Duodenal mucosa (tissue), 2 donors: ENCODE measurements at regions not wholly inside any gene's neighbourhood (a gene's known extent, or its start where the extent isn't known, plus 50 kb on each side); places are given as distances from the start of the nearest gene placed in this dataset.

ENCODE experiments used
- H3K27ac ChIP-seq: one replicate; pipeline ENCODE4 v1.7.0; 2013; ENCODE audit warnings: low read depth, low read length
- H3K27me3 ChIP-seq, 2 donors: one replicate each; pipeline ENCODE4 v1.7.0; 2013; ENCODE audit warnings: low read length in 2 of 2, control low read depth in 1 of 2; ENCODE audit not compliant: insufficient read depth in 2 of 2, control insufficient read depth in 1 of 2
- H3K36me3 ChIP-seq, 2 donors: one replicate each; pipeline ENCODE4 v1.7.0; 2013; ENCODE audit warnings: low read length in 2 of 2, control low read depth in 1 of 2; ENCODE audit not compliant: insufficient read depth in 2 of 2, control insufficient read depth in 1 of 2
- H3K4me1 ChIP-seq, 2 donors: one replicate each; pipeline ENCODE4 v1.7.0; 2013; ENCODE audit warnings: low read length in 2 of 2, control low read depth in 1 of 2; ENCODE audit not compliant: insufficient read depth in 2 of 2, control insufficient read depth in 1 of 2
- H3K4me3 ChIP-seq, 2 donors: one replicate each; pipeline ENCODE4 v1.7.0; 2013; ENCODE audit warnings: low read length in 2 of 2, low read depth in 1 of 2
- H3K9ac ChIP-seq, 2 donors: one replicate each; pipeline ENCODE4 v1.7.0; 2013; ENCODE audit warnings: low read length in 2 of 2, low read depth in 1 of 2
- H3K9me3 ChIP-seq, 2 donors: one replicate each; pipeline ENCODE4 v1.7.0; 2013; ENCODE audit warnings: low read length in 2 of 2, control low read depth in 1 of 2; ENCODE audit not compliant: control insufficient read depth in 1 of 2

DNA sequence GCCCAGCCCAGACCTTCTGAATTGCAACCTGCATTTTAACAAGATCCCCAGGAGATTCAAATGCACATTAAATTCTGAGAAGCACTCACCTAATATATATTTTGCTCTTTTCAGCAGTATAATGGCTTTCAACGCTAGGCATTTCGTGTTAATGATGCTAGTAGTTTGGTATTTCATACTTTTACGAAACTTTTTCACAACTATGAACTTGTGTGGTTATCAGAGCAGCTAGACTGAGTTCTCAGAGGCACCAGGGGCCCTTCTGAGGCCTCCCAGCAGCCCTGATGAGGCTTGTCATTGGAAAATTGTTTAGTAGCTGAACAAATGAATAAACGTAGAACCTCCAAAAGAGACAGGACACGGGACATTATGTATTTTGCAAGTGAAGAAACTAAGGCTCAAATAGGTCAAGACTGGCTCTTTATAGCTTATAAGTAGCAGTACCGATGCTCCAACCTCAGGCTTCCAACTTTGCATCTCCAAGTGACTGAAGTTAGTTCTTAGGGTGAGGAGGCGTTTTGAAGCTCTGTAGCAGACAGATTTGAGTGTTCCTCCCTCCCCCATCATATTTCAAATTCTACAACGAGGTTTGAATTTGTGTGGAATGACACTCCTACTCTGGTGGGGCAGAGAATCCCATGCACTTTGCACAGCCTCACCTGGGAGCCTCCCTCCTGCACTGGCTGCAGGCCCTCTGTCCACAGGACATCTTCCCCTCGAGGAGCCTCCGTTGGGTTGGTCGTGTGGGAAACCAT, 121.1 kb upstream of the SLC25A48 start:
- Histone ChIP-seq H3K27me3 (no peaks in the 10 kb centered on the region), H3K9me3 (no peaks in the 10 kb centered on the region), H3K36me3 (no peaks in the 10 kb centered on the region), H3K9ac (no peak overlapping the region), H3K4me1 (no peaks in the 10 kb centered on the region), H3K27ac (no peak overlapping the region), H3K4me3 (no peak overlapping the region)

DNA sequence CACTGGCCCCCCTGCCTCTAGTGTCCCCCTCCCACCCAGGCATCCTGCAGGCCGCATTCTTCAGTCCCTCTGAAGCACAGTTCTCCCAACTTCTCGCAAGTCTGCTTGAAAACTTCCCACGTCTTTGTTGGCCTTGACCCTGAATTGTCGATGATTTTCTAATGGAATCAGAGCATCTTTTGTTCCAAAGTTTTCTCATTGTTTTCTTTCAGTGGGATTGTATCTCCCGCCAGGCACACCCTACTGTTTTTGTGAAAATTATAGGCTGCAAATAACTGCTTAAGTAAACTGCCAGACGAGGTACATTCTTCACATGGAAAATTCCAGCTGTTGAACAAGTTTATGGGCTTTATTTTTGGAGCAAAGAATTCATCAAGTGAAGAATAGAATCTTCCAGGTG, 122.6 kb upstream of the SLC25A48 start:
- Histone ChIP-seq H3K27ac (no peak overlapping the region), H3K9me3 (no peaks in the 10 kb centered on the region), H3K27me3 (no peaks in the 10 kb centered on the region), H3K4me3 (no peak overlapping the region), H3K9ac (no peak overlapping the region), H3K36me3 (no peaks in the 10 kb centered on the region), H3K4me1 (no peaks in the 10 kb centered on the region)

DNA sequence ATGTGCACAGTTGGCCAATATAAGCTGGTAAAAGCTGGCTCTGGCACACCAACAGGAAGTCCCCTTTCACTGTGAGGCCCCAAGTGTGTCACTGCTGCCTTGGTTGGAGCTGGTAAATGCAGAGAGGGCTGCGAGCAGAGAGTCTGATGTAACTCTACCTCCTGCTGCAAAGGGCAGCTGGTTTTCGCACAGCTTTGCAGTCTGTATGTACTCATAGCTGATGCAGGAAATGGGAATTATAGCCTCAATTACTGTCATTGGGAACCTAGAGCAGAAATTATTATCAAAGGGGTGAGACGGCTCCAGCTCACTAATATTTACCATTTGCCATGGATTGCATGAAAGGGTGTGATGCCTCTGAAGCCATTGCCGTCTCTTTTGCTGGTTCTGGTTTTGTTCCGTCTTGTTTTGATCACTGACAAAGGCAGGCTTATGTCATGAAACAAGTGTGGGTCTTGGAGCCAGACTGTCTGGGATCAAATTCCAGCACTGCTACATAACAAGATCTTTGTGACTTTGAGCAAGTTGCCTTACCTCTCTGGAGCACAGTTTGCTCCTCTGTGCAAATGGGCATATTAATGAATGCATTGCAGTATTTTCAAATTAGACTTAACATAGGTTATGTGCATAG, 124.3 kb upstream of the SLC25A48 start:
- Histone ChIP-seq H3K9me3 (no peaks in the 10 kb centered on the region), H3K36me3 (no peaks in the 10 kb centered on the region), H3K27ac (no peak overlapping the region), H3K4me3 (no peak overlapping the region), H3K27me3 (no peaks in the 10 kb centered on the region), H3K9ac (no peak overlapping the region), H3K4me1 (peaks cover 5 to 13% of the 10 kb centered on the region in 2 donors)

DNA sequence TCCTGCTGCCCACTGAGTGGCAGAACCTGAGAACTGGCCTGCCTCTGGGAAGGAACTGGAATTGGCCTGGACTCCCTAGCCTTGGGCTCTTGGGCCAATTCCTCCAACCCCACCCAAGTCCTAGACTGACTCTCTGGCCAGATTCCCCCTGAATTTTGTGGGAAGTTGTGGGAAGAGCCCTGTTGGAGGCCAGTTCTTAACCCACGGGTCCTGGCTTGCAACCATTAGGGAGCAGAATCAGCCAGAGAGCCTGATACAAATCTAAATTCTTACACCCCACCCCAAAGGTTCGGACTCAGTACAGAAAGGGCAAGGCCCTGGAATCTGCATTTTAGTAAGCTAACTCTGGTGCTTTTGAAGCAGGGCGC, 125.3 kb upstream of the SLC25A48 start:
- Histone ChIP-seq H3K4me1 (peaks cover 9 to 17% of the 10 kb centered on the region in 2 donors), H3K27ac (no peak overlapping the region), H3K36me3 (no peaks in the 10 kb centered on the region), H3K27me3 (no peaks in the 10 kb centered on the region), H3K4me3 (no peak overlapping the region), H3K9me3 (no peaks in the 10 kb centered on the region), H3K9ac (no peak overlapping the region)

DNA sequence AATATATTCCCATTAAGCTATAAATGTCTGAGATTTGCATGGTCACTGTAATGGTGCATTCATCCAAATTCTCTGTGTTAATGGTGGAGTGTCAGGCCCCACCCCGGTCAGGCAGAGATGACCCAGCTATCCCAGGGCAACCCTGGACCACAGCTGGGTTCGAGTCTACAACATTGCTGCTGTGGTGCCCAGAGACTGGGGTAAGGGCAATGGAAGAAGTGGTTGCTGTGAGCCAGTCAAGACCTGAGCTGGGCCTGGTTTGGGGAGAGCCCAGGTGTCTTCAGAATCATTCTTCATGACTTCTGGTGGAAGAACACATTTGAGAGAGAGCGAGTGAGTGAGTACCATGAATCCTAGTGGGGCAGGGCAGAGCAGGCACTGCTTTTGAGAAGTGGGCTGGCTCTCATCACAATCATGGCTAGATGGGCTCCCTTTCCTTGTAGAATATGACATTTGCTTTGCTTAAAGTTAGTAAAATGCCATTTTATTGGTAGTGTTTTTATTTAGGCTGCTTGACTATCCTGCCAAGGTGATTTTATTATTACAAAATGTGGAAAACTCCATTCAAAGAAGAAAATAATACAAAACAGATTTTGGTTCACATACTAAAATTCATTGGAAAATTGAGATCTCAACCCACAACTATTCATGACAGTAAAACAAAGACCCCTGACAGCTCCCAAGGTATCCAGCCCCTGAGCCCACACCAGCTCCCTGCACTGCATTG, 125.8 kb upstream of the SLC25A48 start:
- Histone ChIP-seq H3K27ac (no peak overlapping the region), H3K4me1 (peaks cover 9 to 17% of the 10 kb centered on the region in 2 donors), H3K36me3 (no peaks in the 10 kb centered on the region), H3K4me3 (no peak overlapping the region), H3K9me3 (no peaks in the 10 kb centered on the region), H3K9ac (no peak overlapping the region), H3K27me3 (no peaks in the 10 kb centered on the region)

DNA sequence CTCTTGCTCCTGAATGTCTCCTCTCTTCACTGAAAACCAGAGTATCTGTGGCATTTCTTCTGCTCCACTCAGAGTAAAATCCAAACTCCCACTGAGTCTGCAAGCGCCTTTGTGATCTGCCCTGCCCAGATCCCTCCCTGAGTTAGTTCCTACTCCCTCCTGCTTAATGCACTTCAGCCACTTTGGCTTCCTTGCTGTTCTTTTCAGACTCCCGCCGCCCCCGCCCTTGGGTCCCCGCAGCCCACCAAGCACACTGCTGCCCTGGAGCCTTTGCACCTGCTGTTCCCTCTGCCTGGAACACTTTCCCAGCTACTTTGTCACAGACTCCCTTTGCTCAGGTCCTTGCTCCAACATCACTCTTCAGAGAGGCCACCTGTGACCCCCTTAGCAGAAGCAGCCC, 127.2 kb upstream of the SLC25A48 start:
- Histone ChIP-seq H3K27ac (no peak overlapping the region), H3K36me3 (no peaks in the 10 kb centered on the region), H3K4me3 (no peak overlapping the region), H3K4me1 (peaks cover 9 to 17% of the 10 kb centered on the region in 2 donors), H3K27me3 (no peaks in the 10 kb centered on the region), H3K9ac (no peak overlapping the region), H3K9me3 (no peaks in the 10 kb centered on the region)

DNA sequence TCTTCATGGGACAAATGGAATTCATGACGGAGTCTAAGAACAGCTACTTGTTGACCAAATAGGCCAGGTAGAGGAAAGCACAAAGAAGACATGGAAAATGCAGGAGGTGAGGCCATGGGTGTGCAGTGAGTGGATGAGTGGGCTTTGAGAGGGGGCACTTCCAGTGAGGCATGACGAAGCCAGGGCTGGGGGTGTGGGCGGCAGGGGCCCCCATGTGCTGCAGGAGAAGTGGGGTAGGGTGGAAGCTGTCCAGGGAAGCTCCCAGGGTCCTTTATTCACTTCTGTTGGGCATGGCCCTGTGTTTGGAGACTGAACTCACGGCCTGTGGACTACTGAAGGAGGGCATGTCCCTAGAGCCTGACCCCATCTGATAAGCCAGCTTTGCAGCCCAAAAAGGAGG, 127.6 kb upstream of the SLC25A48 start:
- Histone ChIP-seq H3K27ac (no peak overlapping the region), H3K9me3 (no peaks in the 10 kb centered on the region), H3K27me3 (no peaks in the 10 kb centered on the region), H3K9ac (no peak overlapping the region), H3K36me3 (no peaks in the 10 kb centered on the region), H3K4me3 (no peak overlapping the region), H3K4me1 (peaks cover 9 to 17% of the 10 kb centered on the region in 2 donors)

DNA sequence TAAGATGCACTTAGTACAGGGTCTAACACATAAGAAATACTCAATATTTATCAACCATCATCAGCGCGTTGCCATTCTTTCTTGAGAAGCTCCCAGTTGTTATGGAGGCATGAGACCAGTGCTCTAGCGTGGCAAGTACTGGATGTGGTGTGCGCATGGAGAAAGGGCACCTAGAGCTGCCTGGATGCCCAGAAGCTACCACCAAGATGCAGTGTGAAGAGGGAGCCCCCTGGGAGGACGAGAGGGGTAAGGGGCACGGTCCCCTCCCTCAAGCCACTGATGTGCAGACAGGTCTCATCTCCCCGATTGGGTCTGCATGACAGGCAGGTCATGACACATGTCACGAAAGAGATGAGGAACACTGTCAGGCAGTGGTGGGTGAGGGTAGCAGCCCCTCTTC, 127.7 kb upstream of the CXCL14 start:
- Histone ChIP-seq H3K36me3 (no peaks in the 10 kb centered on the region), H3K27me3 (no peaks in the 10 kb centered on the region), H3K4me3 (no peak overlapping the region), H3K27ac (no peak overlapping the region), H3K9me3 (no peaks in the 10 kb centered on the region), H3K4me1 (peaks cover 9 to 17% of the 10 kb centered on the region in 2 donors), H3K9ac (no peak overlapping the region)

DNA sequence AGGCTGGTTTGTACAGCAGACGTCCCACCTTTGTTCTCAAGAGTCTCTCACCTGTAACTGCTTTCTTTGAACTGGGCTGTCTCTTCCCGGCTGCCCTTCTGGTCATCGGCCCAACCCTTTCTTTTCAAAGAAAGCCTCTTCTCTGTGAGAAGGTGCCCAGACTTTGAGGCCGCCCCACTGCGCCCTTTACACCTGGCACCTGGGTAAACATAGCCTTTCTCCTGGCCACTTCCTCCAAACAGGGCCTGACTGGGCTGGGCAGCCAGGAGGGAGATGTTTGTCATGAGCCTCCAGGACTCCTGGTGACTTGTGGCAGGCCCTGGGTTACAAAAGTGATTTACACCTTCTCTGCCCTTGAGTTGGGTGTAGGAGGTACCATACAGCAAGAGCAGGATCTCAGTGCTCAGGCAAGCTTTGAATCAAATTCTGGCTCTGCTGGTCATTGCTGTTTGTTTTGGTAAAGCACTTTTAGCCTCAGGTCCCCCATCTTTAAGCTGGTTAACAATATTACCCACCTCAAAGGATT, 127.2 kb upstream of the CXCL14 start:
- peaks cover 9 to 17% of the 10 kb centered on the region in 2 donors for H3K4me1 ChIP-seq
- no peak overlapping the region for H3K4me3 ChIP-seq
- no peak overlapping the region for H3K27ac ChIP-seq
- no peaks in the 10 kb centered on the region for H3K27me3 ChIP-seq
- H3K9me3 ChIP-seq: no peaks in the 10 kb centered on the region
- H3K36me3 ChIP-seq: no peaks in the 10 kb centered on the region
- no peak overlapping the region for H3K9ac ChIP-seq

DNA sequence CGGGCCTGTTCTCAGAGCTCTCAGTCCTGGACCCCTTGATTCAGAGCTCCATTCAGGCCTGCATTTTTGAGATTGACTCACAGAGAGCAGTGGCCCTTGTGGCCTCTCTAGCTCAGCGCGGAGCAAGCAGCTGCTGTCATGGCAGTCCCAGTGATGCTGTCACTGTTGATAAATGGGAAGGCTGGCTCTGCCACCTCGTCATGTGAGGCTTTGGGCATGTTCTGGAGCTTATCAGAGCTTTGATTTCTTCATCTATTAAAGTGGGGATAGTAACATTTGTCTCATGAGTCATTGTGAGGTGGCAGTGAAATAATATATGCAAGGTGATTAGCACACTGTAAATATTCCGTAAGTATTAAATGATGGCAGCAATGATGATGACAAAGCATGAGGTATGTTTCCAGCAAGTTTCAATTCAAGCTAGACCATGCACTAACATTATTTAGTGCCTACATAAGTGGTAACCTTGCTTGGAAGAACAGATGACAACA, 126.4 kb upstream of the CXCL14 start:
- Histone ChIP-seq H3K27ac (no peak overlapping the region), H3K4me1 (peaks cover 9 to 17% of the 10 kb centered on the region in 2 donors), H3K9me3 (no peaks in the 10 kb centered on the region), H3K27me3 (no peaks in the 10 kb centered on the region), H3K36me3 (no peaks in the 10 kb centered on the region), H3K9ac (no peak overlapping the region), H3K4me3 (no peak overlapping the region)
